K562 (cell line): ENCODE measurements at regions not wholly inside any gene's neighbourhood (a gene's known extent, or its start where the extent isn't known, plus 50 kb on each side); places are given as distances from the start of the nearest gene placed in this dataset.

Source experiments
- ATAC-seq: fragments of 200-7000 bp; cut with Tn5 transposase; 3 replicates; pipeline ENCODE4 v1.9.1; 2020; ENCODE audit warnings: moderate library complexity
- BruUV-seq: library from RNA; stranded (reverse); fragments of 400-500 nt; replicated peaks from 2 replicates; lab custom pipeline; 2021; lab: Mats Ljungman, UMichigan
- CTCF ChIA-PET: fragments of 300-600 bp; formaldehyde crosslinking; extraction: SDS; loops from one replicate; lab custom pipeline; 2021; ENCODE audit warnings: low intra/inter-chr PET ratio; lab: Yijun Ruan, JAX
- POLR2A ChIA-PET: fragments of 300-600, 350-650 bp; sonication (Branson Sonifier 250); formaldehyde crosslinking; extraction: SDS; loops from one replicate; lab custom pipeline; 2021; ENCODE audit warnings: antibody characterized with exemption, inconsistent platforms; lab: Yijun Ruan, JAX
- DNase-seq, 4 experiments: peaks; one replicate each; pipeline versions ENCODE4 v3.0.0 to v3.0.0-alpha.2; 2011 to 2018; ENCODE audit warnings: low spot score in 3 of 4, mixed read lengths in 3 of 4; ENCODE audit errors: extremely low read depth in 1 of 4
- FAIRE-seq: peaks from 2 replicates; lab custom pipeline; 2011; peaks lifted over from hg19 to GRCh38; lab: Jason Lieb, UNC
- H2AFZ ChIP-seq: 2 replicates; pipeline ENCODE4 v1.6.0; 2011; ENCODE audit warnings: low read depth, low read length, control low read depth, inconsistent platforms
- H3K27ac ChIP-seq: fragments of 200-600 bp; 3 replicates; pipeline ENCODE4 v1.8.0; 2011; ENCODE audit warnings: low read depth, mild to moderate bottlenecking, control low read depth, inconsistent platforms, low read length, moderate library complexity, mixed read lengths; ENCODE audit errors: extremely low read depth
- H3K27me3 ChIP-seq, 2 experiments: fragments of 300-600 bp in 1 of 2; 2 replicates in 1 of 2; 3 replicates in 1 of 2; pipeline versions ENCODE4 v1.6.0 to v1.8.0; 2011; ENCODE audit warnings: inconsistent platforms in 2 of 2, low read length in 2 of 2, mild to moderate bottlenecking in 1 of 2, mixed read lengths in 1 of 2, moderate library complexity in 1 of 2; ENCODE audit not compliant: control insufficient read depth in 2 of 2, insufficient read depth in 2 of 2
- H3K36me3 ChIP-seq: fragments of 300-600 bp; 3 replicates; pipeline ENCODE4 v1.8.0; 2011; ENCODE audit warnings: mild to moderate bottlenecking, low read length, inconsistent platforms; ENCODE audit not compliant: control insufficient read depth, insufficient read depth
- H3K4me1 ChIP-seq, 2 experiments: fragments of 200-600 bp in 1 of 2; replicated peaks in 1 of 2; 2 replicates in 1 of 2; 3 replicates in 1 of 2; pipeline versions ENCODE4 v1.5.1 to v1.8.0; 2011; ENCODE audit warnings: inconsistent platforms in 2 of 2, low read length in 2 of 2, mild to moderate bottlenecking in 1 of 2, mixed read lengths in 1 of 2, moderate library complexity in 1 of 2; ENCODE audit not compliant: control insufficient read depth in 2 of 2, insufficient read depth in 2 of 2
- H3K4me2 ChIP-seq: 2 replicates; pipeline ENCODE4 v1.6.1; 2011; ENCODE audit warnings: low read length, control low read depth, inconsistent platforms, mixed read lengths; ENCODE audit not compliant: insufficient read depth
- H3K4me3 ChIP-seq: fragments of 200-600 bp; sonication (generic), shearing (Covaris generic); 2 replicates; pipeline ENCODE4 v1.5.1; 2016; ENCODE audit warnings: control low read depth, inconsistent platforms
- H3K79me2 ChIP-seq: fragments of 200-600 bp; 3 replicates; pipeline ENCODE4 v1.8.0; 2011; ENCODE audit warnings: low read length, inconsistent platforms; ENCODE audit not compliant: control insufficient read depth, insufficient read depth
- H3K9ac ChIP-seq, 2 experiments: 2 replicates each; pipeline versions ENCODE4 v1.6.0 to v1.6.1; 2011; ENCODE audit warnings: low read depth in 2 of 2, low read length in 2 of 2, control low read depth in 1 of 2, inconsistent platforms in 1 of 2, mild to moderate bottlenecking in 1 of 2, mixed read lengths in 1 of 2; ENCODE audit not compliant: insufficient read depth in 1 of 2
- H3K9me1 ChIP-seq: one replicate; pipeline ENCODE4 v1.6.0; 2011; ENCODE audit warnings: inconsistent platforms, mild to moderate bottlenecking, low read length, moderate library complexity; ENCODE audit not compliant: control insufficient read depth, insufficient read depth
- H3K9me3 ChIP-seq: replicated peaks from 2 replicates; pipeline ENCODE4 v1.5.1; 2011; ENCODE audit warnings: low read depth, low read length, inconsistent platforms; ENCODE audit not compliant: control insufficient read depth, insufficient read depth
- H4K20me1 ChIP-seq: replicated peaks from 2 replicates; pipeline ENCODE4 v1.6.1; 2011; ENCODE audit warnings: low read length, inconsistent platforms, mixed read lengths; ENCODE audit not compliant: control insufficient read depth, insufficient read depth
- COPS2 ChIP-seq: fragments of 450-650 bp; conservative IDR thresholded peaks from 2 replicates; pipeline ENCODE4 v1.6.1; 2016; ENCODE audit warnings: mild to moderate bottlenecking, moderate library complexity
- EHMT2 ChIP-seq: fragments of 450-650 bp; IDR thresholded peaks from 2 replicates; pipeline ENCODE4 v1.6.1; 2018; ENCODE audit warnings: antibody characterized with exemption
- MCM5 ChIP-seq: fragments of 450-650 bp; IDR thresholded peaks from 2 replicates; pipeline ENCODE4 v1.6.1; 2016; ENCODE audit warnings: low read depth
- MEIS2 ChIP-seq: fragments of 450-650 bp; IDR thresholded peaks from 2 replicates; pipeline ENCODE4 v1.6.1; 2014; ENCODE audit warnings: mild to moderate bottlenecking; ENCODE audit not compliant: partially characterized antibody
- NONO ChIP-seq, 2 experiments: fragments of 200-400 bp in 1 of 2; fragments of 450-650 bp in 1 of 2; formaldehyde crosslinking in 1 of 2; IDR thresholded peaks; 2 replicates each; pipeline ENCODE4 v1.6.1; 2017; ENCODE audit warnings: low read depth in 2 of 2, mild to moderate bottlenecking in 2 of 2, moderate library complexity in 2 of 2, low read length in 1 of 2
- RBM34 ChIP-seq: fragments of 200-400 bp; formaldehyde crosslinking; IDR thresholded peaks from 2 replicates; pipeline ENCODE4 v1.6.1; 2018; ENCODE audit warnings: low read length, borderline replicate concordance; ENCODE audit not compliant: insufficient read depth
- SAP30 ChIP-seq: fragments of 200-600 bp; sonication (generic); IDR thresholded peaks from 2 replicates; pipeline ENCODE4 v1.6.1; 2012; ENCODE audit warnings: borderline replicate concordance, low read depth, mild to moderate bottlenecking, moderate library complexity, low read length, control low read depth, inconsistent platforms; ENCODE audit not compliant: insufficient read depth, poor library complexity, severe bottlenecking
- SIN3B ChIP-seq: fragments of 450-650 bp; IDR thresholded peaks from 2 replicates; pipeline ENCODE4 v1.6.1; 2017; ENCODE audit warnings: low read depth, mild to moderate bottlenecking, moderate library complexity
- SP1 ChIP-seq: sonication (generic); formaldehyde crosslinking; IDR thresholded peaks from 2 replicates; pipeline ENCODE4 v1.8.1; 2022; ENCODE audit warnings: mild to moderate bottlenecking, missing genetic modification reagents
- WHSC1 ChIP-seq: IDR thresholded peaks from one replicate; pipeline ENCODE4 v1.6.1; 2012; ENCODE audit warnings: low read length, control low read depth, inconsistent platforms
- ZNF830 ChIP-seq: fragments of 250-450 bp; sonication (Bioruptor Pico); IDR thresholded peaks from 2 replicates; pipeline ENCODE4 v1.5.0; 2021; ENCODE audit warnings: mild to moderate bottlenecking
- WGBS: fragments of 100-300 bp; shearing (Covaris generic); methylation state at CpG from one replicate; pipeline ENCODE4 v1.1.6; 2016; ENCODE audit warnings: low coverage, mixed read lengths; ENCODE audit not compliant: insufficient coverage; ENCODE audit errors: missing lambda C conversion rate; 5-methylcytosine and 5-hydroxymethylcytosine counted together
- in situ Hi-C: fragments of 300-500 bp; cut with MboI; formaldehyde crosslinking; loops from 4 replicates; pipeline ENCODE4 v1.15.0; 2018; ENCODE audit warnings: inconsistent platforms, mixed read lengths
- intact Hi-C: fragments of 100-400 bp; cut with micrococcal nuclease; formaldehyde crosslinking; loops from 2 replicates; pipeline ENCODE4 v1.14.2; 2022
- TF ChIP-seq, protein P1 (sequence below): fragments of 250-450 bp; sonication (Bioruptor Pico); IDR thresholded peaks from 2 replicates; pipeline ENCODE4 v1.5.0; 2022; ENCODE audit warnings: mild to moderate bottlenecking
- TF ChIP-seq, protein P2 (sequence below), 2 experiments: fragments of 450-650 bp in 1 of 2; sonication (generic) in 1 of 2; formaldehyde crosslinking; conservative IDR thresholded peaks; 2 replicates each; pipeline versions ENCODE4 v1.4.0 to v1.8.1; 2020 to 2022; ENCODE audit warnings: mild to moderate bottlenecking in 1 of 2, missing genetic modification reagents in 1 of 2

- TF ChIP-seq, protein P1, sequence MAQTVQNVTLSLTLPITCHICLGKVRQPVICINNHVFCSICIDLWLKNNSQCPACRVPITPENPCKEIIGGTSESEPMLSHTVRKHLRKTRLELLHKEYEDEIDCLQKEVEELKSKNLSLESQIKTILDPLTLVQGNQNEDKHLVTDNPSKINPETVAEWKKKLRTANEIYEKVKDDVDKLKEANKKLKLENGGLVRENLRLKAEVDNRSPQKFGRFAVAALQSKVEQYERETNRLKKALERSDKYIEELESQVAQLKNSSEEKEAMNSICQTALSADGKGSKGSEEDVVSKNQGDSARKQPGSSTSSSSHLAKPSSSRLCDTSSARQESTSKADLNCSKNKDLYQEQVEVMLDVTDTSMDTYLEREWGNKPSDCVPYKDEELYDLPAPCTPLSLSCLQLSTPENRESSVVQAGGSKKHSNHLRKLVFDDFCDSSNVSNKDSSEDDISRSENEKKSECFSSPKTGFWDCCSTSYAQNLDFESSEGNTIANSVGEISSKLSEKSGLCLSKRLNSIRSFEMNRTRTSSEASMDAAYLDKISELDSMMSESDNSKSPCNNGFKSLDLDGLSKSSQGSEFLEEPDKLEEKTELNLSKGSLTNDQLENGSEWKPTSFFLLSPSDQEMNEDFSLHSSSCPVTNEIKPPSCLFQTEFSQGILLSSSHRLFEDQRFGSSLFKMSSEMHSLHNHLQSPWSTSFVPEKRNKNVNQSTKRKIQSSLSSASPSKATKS (CRISPR knock-in tag) = no peak
- TF ChIP-seq EHMT2 = no peak
- no peak for TF ChIP-seq SAP30
- no peak for TF ChIP-seq MEIS2
- no peak for TF ChIP-seq MCM5
These were observed 463.3 kb downstream of the BUD13 start (continued) for GRCh38 chr11:116309446-116309845.

GRCh38 chr11:116302756-116303155, 470.0 kb downstream of the BUD13 start:
- CTCF ChIA-PET = interaction anchor here (0.6 kb wide), 1 partner anchor 35 kb away, joined by 3 read pairs; no protein-coding TSS in a partner anchor

More at GRCh38 chr11:116302756-116303155, 470.0 kb downstream of the BUD13 start:
- TF ChIP-seq RBM34 = no peak
- TF ChIP-seq WHSC1 = no peak
- no peak for TF ChIP-seq SIN3B
- no peak for TF ChIP-seq ZNF830 (CRISPR knock-in tag)
- TF ChIP-seq, protein P2, sequence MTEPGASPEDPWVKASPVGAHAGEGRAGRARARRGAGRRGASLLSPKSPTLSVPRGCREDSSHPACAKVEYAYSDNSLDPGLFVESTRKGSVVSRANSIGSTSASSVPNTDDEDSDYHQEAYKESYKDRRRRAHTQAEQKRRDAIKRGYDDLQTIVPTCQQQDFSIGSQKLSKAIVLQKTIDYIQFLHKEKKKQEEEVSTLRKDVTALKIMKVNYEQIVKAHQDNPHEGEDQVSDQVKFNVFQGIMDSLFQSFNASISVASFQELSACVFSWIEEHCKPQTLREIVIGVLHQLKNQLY (CRISPR knock-in tag; conservative IDR thresholded peaks at IDR 0.05) = no peak
- no peak for TF ChIP-seq COPS2
- TF ChIP-seq SP1 (CRISPR knock-in tag) = no peak
- no peak for TF ChIP-seq NONO (IDR thresholded peaks at IDR 0.05; ENCODE audit: low read depth in 2 of 2, low read length in 1 of 2)
- ATAC-seq = no peak
- Histone ChIP-seq H2AFZ (no peak overlapping the region), H3K4me3 (no peak overlapping the region), H3K4me2 (no peak overlapping the region), H3K27me3 (no peaks in the 10 kb centered on the region), H4K20me1 (no peaks in the 10 kb centered on the region), H3K79me2 (no peaks in the 10 kb centered on the region), H3K36me3 (no peaks in the 10 kb centered on the region), H3K9me1 (no peaks in the 10 kb centered on the region), H3K9ac (no peak overlapping the region), H3K27ac (no peak overlapping the region), H3K4me1 (no peaks in the 10 kb centered on the region), H3K9me3 (no peaks in the 10 kb centered on the region)
- FAIRE-seq = no peak
- DNase-seq = no peak
- POLR2A ChIA-PET = interaction anchor here (0.8 to 1.3 kb wide), 2 partner anchors 8 to 13 kb away, joined by 3 to 4 read pairs; no protein-coding TSS in a partner anchor
- intact Hi-C loops = no loop called here
- BruUV-seq = no TSS peak
- 0% methylated on average over 1 of the region's 1 CpG for WGBS
- in situ Hi-C loops = no loop called here
